K562 (cell line): ENCODE measurements at regions not wholly inside any gene's neighbourhood (a gene's known extent, or its start where the extent isn't known, plus 50 kb on each side); places are given as distances from the start of the nearest gene placed in this dataset.

ENCODE experiments used
- ATAC-seq: fragments of 200-7000 bp; cut with Tn5 transposase; 3 replicates; pipeline ENCODE4 v1.9.1; 2020; ENCODE audit warnings: moderate library complexity
- BruUV-seq: library from RNA; stranded (reverse); fragments of 400-500 nt; replicated peaks from 2 replicates; lab custom pipeline; 2021; lab: Mats Ljungman, UMichigan
- CTCF ChIA-PET: fragments of 300-600 bp; formaldehyde crosslinking; extraction: SDS; loops from one replicate; lab custom pipeline; 2021; ENCODE audit warnings: low intra/inter-chr PET ratio; lab: Yijun Ruan, JAX
- POLR2A ChIA-PET: fragments of 300-600, 350-650 bp; sonication (Branson Sonifier 250); formaldehyde crosslinking; extraction: SDS; loops from one replicate; lab custom pipeline; 2021; ENCODE audit warnings: antibody characterized with exemption, inconsistent platforms; lab: Yijun Ruan, JAX
- DNase-seq, 4 experiments: peaks; one replicate each; pipeline versions ENCODE4 v3.0.0 to v3.0.0-alpha.2; 2011 to 2018; ENCODE audit warnings: low spot score in 3 of 4, mixed read lengths in 3 of 4; ENCODE audit errors: extremely low read depth in 1 of 4
- FAIRE-seq: peaks from 2 replicates; lab custom pipeline; 2011; peaks lifted over from hg19 to GRCh38; lab: Jason Lieb, UNC
- H2AFZ ChIP-seq: 2 replicates; pipeline ENCODE4 v1.6.0; 2011; ENCODE audit warnings: low read depth, low read length, control low read depth, inconsistent platforms
- H3K27ac ChIP-seq: fragments of 200-600 bp; 3 replicates; pipeline ENCODE4 v1.8.0; 2011; ENCODE audit warnings: low read depth, mild to moderate bottlenecking, control low read depth, inconsistent platforms, low read length, moderate library complexity, mixed read lengths; ENCODE audit errors: extremely low read depth
- H3K27me3 ChIP-seq, 2 experiments: fragments of 300-600 bp in 1 of 2; 2 replicates in 1 of 2; 3 replicates in 1 of 2; pipeline versions ENCODE4 v1.6.0 to v1.8.0; 2011; ENCODE audit warnings: inconsistent platforms in 2 of 2, low read length in 2 of 2, mild to moderate bottlenecking in 1 of 2, mixed read lengths in 1 of 2, moderate library complexity in 1 of 2; ENCODE audit not compliant: control insufficient read depth in 2 of 2, insufficient read depth in 2 of 2
- H3K36me3 ChIP-seq: fragments of 300-600 bp; 3 replicates; pipeline ENCODE4 v1.8.0; 2011; ENCODE audit warnings: mild to moderate bottlenecking, low read length, inconsistent platforms; ENCODE audit not compliant: control insufficient read depth, insufficient read depth
- H3K4me1 ChIP-seq, 2 experiments: fragments of 200-600 bp in 1 of 2; replicated peaks in 1 of 2; 2 replicates in 1 of 2; 3 replicates in 1 of 2; pipeline versions ENCODE4 v1.5.1 to v1.8.0; 2011; ENCODE audit warnings: inconsistent platforms in 2 of 2, low read length in 2 of 2, mild to moderate bottlenecking in 1 of 2, mixed read lengths in 1 of 2, moderate library complexity in 1 of 2; ENCODE audit not compliant: control insufficient read depth in 2 of 2, insufficient read depth in 2 of 2
- H3K4me2 ChIP-seq: 2 replicates; pipeline ENCODE4 v1.6.1; 2011; ENCODE audit warnings: low read length, control low read depth, inconsistent platforms, mixed read lengths; ENCODE audit not compliant: insufficient read depth
- H3K4me3 ChIP-seq: fragments of 200-600 bp; sonication (generic), shearing (Covaris generic); 2 replicates; pipeline ENCODE4 v1.5.1; 2016; ENCODE audit warnings: control low read depth, inconsistent platforms
- H3K79me2 ChIP-seq: fragments of 200-600 bp; 3 replicates; pipeline ENCODE4 v1.8.0; 2011; ENCODE audit warnings: low read length, inconsistent platforms; ENCODE audit not compliant: control insufficient read depth, insufficient read depth
- H3K9ac ChIP-seq, 2 experiments: 2 replicates each; pipeline versions ENCODE4 v1.6.0 to v1.6.1; 2011; ENCODE audit warnings: low read depth in 2 of 2, low read length in 2 of 2, control low read depth in 1 of 2, inconsistent platforms in 1 of 2, mild to moderate bottlenecking in 1 of 2, mixed read lengths in 1 of 2; ENCODE audit not compliant: insufficient read depth in 1 of 2
- H3K9me1 ChIP-seq: one replicate; pipeline ENCODE4 v1.6.0; 2011; ENCODE audit warnings: inconsistent platforms, mild to moderate bottlenecking, low read length, moderate library complexity; ENCODE audit not compliant: control insufficient read depth, insufficient read depth
- H3K9me3 ChIP-seq: replicated peaks from 2 replicates; pipeline ENCODE4 v1.5.1; 2011; ENCODE audit warnings: low read depth, low read length, inconsistent platforms; ENCODE audit not compliant: control insufficient read depth, insufficient read depth
- H4K20me1 ChIP-seq: replicated peaks from 2 replicates; pipeline ENCODE4 v1.6.1; 2011; ENCODE audit warnings: low read length, inconsistent platforms, mixed read lengths; ENCODE audit not compliant: control insufficient read depth, insufficient read depth
- CBX2 ChIP-seq: fragments of 200-600 bp; sonication (generic); IDR thresholded peaks from one replicate; pipeline ENCODE4 v1.6.1; 2012; ENCODE audit warnings: mild to moderate bottlenecking, low read length, inconsistent platforms; ENCODE audit not compliant: insufficient read depth, poor library complexity, severe bottlenecking
- E4F1 ChIP-seq: fragments of 250-450 bp; sonication (Bioruptor Pico); IDR thresholded peaks from 2 replicates; pipeline ENCODE4 v1.5.0; 2021; ENCODE audit warnings: mild to moderate bottlenecking, borderline replicate concordance
- FOXP4 ChIP-seq: sonication (generic); formaldehyde crosslinking; IDR thresholded peaks from 2 replicates; pipeline ENCODE4 v1.8.0; 2022; ENCODE audit warnings: mild to moderate bottlenecking, missing genetic modification reagents, borderline replicate concordance
- HOMEZ ChIP-seq: fragments of 250-450 bp; sonication (Bioruptor Pico); IDR thresholded peaks from 2 replicates; pipeline ENCODE4 v1.4.0; 2020; ENCODE audit warnings: mild to moderate bottlenecking, moderate library complexity
- RAD51 ChIP-seq: fragments of 450-650 bp; IDR thresholded peaks from 2 replicates; pipeline ENCODE4 v1.7.1; 2016; ENCODE audit warnings: low read depth, mild to moderate bottlenecking, borderline replicate concordance
- TFE3 ChIP-seq: fragments of 450-650 bp; formaldehyde crosslinking; IDR thresholded peaks from 2 replicates; pipeline ENCODE4 v1.4.0; 2020; ENCODE audit warnings: mild to moderate bottlenecking, mixed read lengths
- TGIF2 ChIP-seq: sonication (generic); formaldehyde crosslinking; IDR thresholded peaks from 2 replicates; pipeline ENCODE4 v1.8.1; 2022; ENCODE audit warnings: mild to moderate bottlenecking, missing genetic modification reagents, moderate library complexity
- USF1 ChIP-seq: sonication (generic); formaldehyde crosslinking; IDR thresholded peaks from 2 replicates; pipeline ENCODE4 v1.9.0; 2022; ENCODE audit warnings: mild to moderate bottlenecking, missing genetic modification reagents
- USF2 ChIP-seq: sonication (generic); formaldehyde crosslinking; IDR thresholded peaks from 2 replicates; pipeline ENCODE4 v1.5.0; 2020; ENCODE audit warnings: missing genetic modification reagents
- ZNF12 ChIP-seq: sonication (generic); formaldehyde crosslinking; IDR thresholded peaks from 2 replicates; pipeline ENCODE4 v1.4.0; 2020; ENCODE audit warnings: mild to moderate bottlenecking, missing genetic modification reagents
- ZNF121 ChIP-seq: sonication (generic); formaldehyde crosslinking; conservative IDR thresholded peaks from 2 replicates; pipeline ENCODE4 v1.8.0; 2022; ENCODE audit warnings: missing genetic modification reagents
- ZNF76 ChIP-seq: fragments of 250-450 bp; sonication (Bioruptor Pico); IDR thresholded peaks from 2 replicates; pipeline ENCODE4 v1.4.0; 2020; ENCODE audit warnings: mild to moderate bottlenecking, moderate library complexity, borderline replicate concordance
- ZNF830 ChIP-seq: fragments of 250-450 bp; sonication (Bioruptor Pico); IDR thresholded peaks from 2 replicates; pipeline ENCODE4 v1.5.0; 2021; ENCODE audit warnings: mild to moderate bottlenecking
- whole genome bisulfite sequencing: fragments of 100-300 bp; shearing (Covaris generic); methylation state at CpG from one replicate; pipeline ENCODE4 v1.1.6; 2016; ENCODE audit warnings: low coverage, mixed read lengths; ENCODE audit not compliant: insufficient coverage; ENCODE audit errors: missing lambda C conversion rate; 5-methylcytosine and 5-hydroxymethylcytosine counted together
- in situ Hi-C: fragments of 300-500 bp; cut with MboI; formaldehyde crosslinking; loops from 4 replicates; pipeline ENCODE4 v1.15.0; 2018; ENCODE audit warnings: inconsistent platforms, mixed read lengths
- intact Hi-C: fragments of 100-400 bp; cut with micrococcal nuclease; formaldehyde crosslinking; loops from 2 replicates; pipeline ENCODE4 v1.14.2; 2022

- H3K4me2 ChIP-seq = no peak overlapping the region
- in situ Hi-C loops = no loop called here
- H4K20me1 ChIP-seq = no peaks in the 10 kb centered on the region
- no peak overlapping the region for H3K4me3 ChIP-seq
- H3K9ac ChIP-seq = no peak overlapping the region
- ChIA-PET POLR2A (no interaction called here), CTCF (no interaction called here)
- TF ChIP-seq USF1 (CRISPR knock-in tag) (peak; percentile 38; the same call in 1 of the 2 replicates), TFE3 (CRISPR knock-in tag) (peak; percentile 53), TGIF2 (CRISPR knock-in tag) (no peak), HOMEZ (no peak), RAD51 (peak; percentile 59), E4F1 (no peak), ZNF76 (CRISPR knock-in tag) (no peak), ZNF12 (CRISPR knock-in tag) (no peak), CBX2 (no peak), FOXP4 (CRISPR knock-in tag) (no peak), ZNF830 (CRISPR knock-in tag) (no peak), USF2 (CRISPR knock-in tag) (peak; percentile 71), ZNF121 (CRISPR knock-in tag) (no peak)
- no peaks in the 10 kb centered on the region for H3K36me3 ChIP-seq
- H3K27ac ChIP-seq = no peak overlapping the region
- intact Hi-C loops = no loop called here
- BruUV-seq = no TSS peak
- DNase-seq = no peak
- FAIRE-seq = no peak
- no peaks in the 10 kb centered on the region for H3K9me1 ChIP-seq
- ATAC-seq = no peak; the same call in 2 of the 3 replicates
- peak overlapping the region; percentile 58 for H2AFZ ChIP-seq
- no peaks in the 10 kb centered on the region for H3K27me3 ChIP-seq
- 1% methylated on average over 4 of the region's 4 CpGs for whole genome bisulfite sequencing
- no peaks in the 10 kb centered on the region for H3K4me1 ChIP-seq
- H3K9me3 ChIP-seq = no peaks in the 10 kb centered on the region
- no peaks in the 10 kb centered on the region for H3K79me2 ChIP-seq
Observed at GRCh38 chr1:221908573-221908972, 166.7 kb upstream of the DUSP10 start.
